Body of pancreas (tissue), 4 donors: ENCODE measurements at regions not wholly inside any gene's neighbourhood (a gene's known extent, or its start where the extent isn't known, plus 50 kb on each side); places are given as distances from the start of the nearest gene placed in this dataset.
"Not testable (repeated sequence)": the region's sequence is repeated elsewhere in the genome, so short reads cannot be mapped to it uniquely, and the experiment has no call there.

Experiments
- ATAC-seq: fragments of 150-250 bp; one replicate; pipeline ENCODE4 v1.9.1; 2016
- DNase-seq, 4 donors: peaks; one replicate each; pipeline ENCODE4 v3.0.0-alpha.2; 2019
- H3K27ac ChIP-seq, 4 donors: fragments of 200-600 bp; sonication (generic); 1 replicate in 3 of 4; 2 replicates in 1 of 4; pipeline versions ENCODE4 v1.5.1 to v1.6.1; 2016 to 2019; ENCODE audit warnings: mild to moderate bottlenecking in 1 of 4, mixed read lengths in 1 of 4, moderate library complexity in 1 of 4
- H3K27me3 ChIP-seq, 2 donors: fragments of 200-600 bp; sonication (generic); one replicate each; pipeline ENCODE4 v1.6.0; 2016; ENCODE audit warnings: mild to moderate bottlenecking in 1 of 2
- H3K36me3 ChIP-seq, 2 donors: fragments of 200-600 bp; sonication (generic); replicated peaks in 1 of 2; 2 replicates each; pipeline ENCODE4 v1.5.1; 2016; ENCODE audit warnings: low read depth in 2 of 2; ENCODE audit not compliant: insufficient read depth in 1 of 2
- H3K4me1 ChIP-seq: fragments of 200-600 bp; sonication (generic); one replicate; pipeline ENCODE4 v1.6.0; 2016
- H3K4me3 ChIP-seq, 2 donors: fragments of 200-600 bp; sonication (generic); 1 replicate in 1 of 2; 2 replicates in 1 of 2; pipeline ENCODE4 v1.5.1; 2016 to 2019
- H3K9me3 ChIP-seq, 3 donors: fragments of 200-600 bp; sonication (generic); 1 replicate in 2 of 3; 2 replicates in 1 of 3; pipeline ENCODE4 v1.5.1; 2016
- CTCF ChIP-seq, 7 experiments: fragments of 450-650 bp in 4 of 7; fragments of 200-600 bp in 3 of 7; sonication (generic) in 3 of 7; IDR thresholded peaks; one replicate each; pipeline ENCODE4 v1.5.1; 2016 to 2019; ENCODE audit warnings: antibody characterized with exemption in 7 of 7
- POLR2A ChIP-seq, 3 donors: fragments of 450-650 bp; IDR thresholded peaks; one replicate each; pipeline ENCODE4 v1.6.1; 2016; ENCODE audit warnings: antibody characterized with exemption in 3 of 3, mild to moderate bottlenecking in 2 of 3
- WGBS, 2 donors: methylation state at CpG; one replicate each; pipeline ENCODE4 v1.1.5; 2017; 5-methylcytosine and 5-hydroxymethylcytosine counted together
- intact Hi-C: fragments of 100-400 bp; cut with DNase I; formaldehyde crosslinking; loops from one replicate; pipeline ENCODE4 v1.15.1; 2023

- intact Hi-C loops, result no loop called here
- no peak overlapping the region for H3K27ac ChIP-seq
- H3K4me1 ChIP-seq, result no peaks in the 10 kb centered on the region
- WGBS, 2 donors, result 78 to 82% methylated on average over 25 to 32 of the region's 35 CpGs
- TF ChIP-seq CTCF (IDR thresholded peaks at IDR 0.05) (no peak), POLR2A (IDR thresholded peaks at IDR 0.05) (no peak)
- no peak overlapping the region for H3K4me3 ChIP-seq
- ATAC-seq, result no peak
- H3K9me3 ChIP-seq, result no peaks in the 10 kb centered on the region
- H3K36me3 ChIP-seq, result no peaks in the 10 kb centered on the region
- no peak for DNase-seq
- H3K27me3 ChIP-seq, result no peaks in the 10 kb centered on the region
Measured at GRCh38 chr16:87216148-87216840, 100.9 kb downstream of the C16orf95 start.

DNA sequence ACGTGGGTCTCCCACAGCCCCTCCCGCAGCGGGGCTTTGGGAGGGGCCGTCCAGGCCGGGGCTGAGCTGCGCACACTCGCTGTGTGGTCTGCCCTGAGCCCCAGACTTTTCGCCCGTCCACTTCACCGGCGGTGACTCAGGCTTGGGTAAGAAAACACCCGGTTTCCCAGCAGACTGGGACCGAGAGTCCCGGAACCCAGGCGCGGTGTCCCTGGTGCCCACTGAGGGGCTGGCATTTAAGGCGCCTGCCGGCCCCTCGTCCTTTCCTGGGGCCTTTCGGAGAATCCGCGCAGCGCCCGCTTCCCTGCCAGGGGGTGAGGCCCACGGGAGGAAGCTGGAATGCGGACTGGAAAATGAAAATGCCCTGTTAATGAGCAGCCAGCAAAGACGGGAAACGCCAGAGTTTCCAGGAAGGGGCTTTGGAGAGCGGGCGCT, 100.3 kb downstream of the C16orf95 start:
- Histone ChIP-seq H3K9me3 (no peaks in the 10 kb centered on the region), H3K27me3 (no peaks in the 10 kb centered on the region), H3K4me1 (no peaks in the 10 kb centered on the region), H3K36me3 (no peaks in the 10 kb centered on the region), H3K4me3 (no peak overlapping the region), H3K27ac (no peak overlapping the region)
- no peak for TF ChIP-seq CTCF (IDR thresholded peaks at IDR 0.05)
- TF ChIP-seq POLR2A (IDR thresholded peaks at IDR 0.05), result no peak
- ATAC-seq (no peak), DNase-seq (no peak)
- WGBS, 2 donors, result 67 to 77% methylated on average over 5 to 29 of the region's 30 CpGs
- intact Hi-C loops, result no loop called here

- ATAC-seq, H3K27me3 ChIP-seq, intact Hi-C loops, H3K36me3 ChIP-seq, H3K4me3 ChIP-seq, H3K27ac ChIP-seq, H3K9me3 ChIP-seq, DNase-seq, H3K4me1 ChIP-seq: not testable (repeated sequence)
- 86% methylated on average over 1 of the region's 22 CpGs; no CpG with 5 or more reads in 1 of the 2 donors for WGBS, 2 donors
Measured at GRCh38 chr16:87217802-87218201, 99.4 kb downstream of the C16orf95 start.

DNA sequence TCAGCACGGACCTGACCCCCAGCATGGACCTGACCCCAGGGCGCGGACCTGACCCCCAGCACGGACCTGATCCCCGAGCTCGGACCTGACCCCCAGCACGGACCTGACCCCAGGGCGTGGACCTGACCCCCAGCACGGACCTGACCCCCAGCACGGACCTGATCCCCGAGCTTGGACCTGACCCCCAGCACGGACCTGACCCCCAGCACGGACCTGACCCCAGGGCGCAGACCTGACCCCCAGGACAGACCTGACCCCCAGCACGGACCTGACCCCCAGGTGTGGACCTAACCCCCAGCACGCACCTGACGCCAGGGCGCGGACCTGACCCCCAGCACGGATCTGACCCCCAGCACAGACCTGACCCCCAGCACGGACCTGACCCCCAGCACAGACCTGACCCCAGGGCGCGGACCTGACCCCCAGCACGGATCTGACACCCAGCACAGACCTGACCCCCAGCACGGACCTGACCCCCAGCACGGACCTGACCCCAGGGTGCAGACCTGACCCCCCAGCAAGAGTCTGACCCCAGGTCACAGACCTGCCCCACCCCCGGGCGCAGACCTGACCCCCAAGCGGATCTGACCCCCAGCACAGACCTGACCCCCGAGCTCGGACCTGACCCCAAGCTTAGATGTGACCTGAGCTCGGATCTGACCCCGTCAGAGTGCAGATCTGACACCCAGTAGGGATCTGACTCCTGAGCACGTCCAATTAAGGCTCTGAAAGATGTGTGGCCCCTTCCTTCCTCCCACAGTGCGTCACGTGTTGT, 98.7 kb downstream of the C16orf95 start:
- ATAC-seq (no peak), DNase-seq (no peak)
- no peak overlapping the region for H3K4me3 ChIP-seq
- TF ChIP-seq POLR2A (IDR thresholded peaks at IDR 0.05) (no peak), CTCF (IDR thresholded peaks at IDR 0.05) (no peak)
- H3K9me3 ChIP-seq, result no peaks in the 10 kb centered on the region
- 68 to 88% methylated on average over 5 to 17 of the region's 36 CpGs for WGBS, 2 donors
- no peaks in the 10 kb centered on the region for H3K27me3 ChIP-seq
- intact Hi-C loops, result no loop called here
- no peak overlapping the region for H3K27ac ChIP-seq
- no peaks in the 10 kb centered on the region for H3K36me3 ChIP-seq
- no peaks in the 10 kb centered on the region for H3K4me1 ChIP-seq

DNA sequence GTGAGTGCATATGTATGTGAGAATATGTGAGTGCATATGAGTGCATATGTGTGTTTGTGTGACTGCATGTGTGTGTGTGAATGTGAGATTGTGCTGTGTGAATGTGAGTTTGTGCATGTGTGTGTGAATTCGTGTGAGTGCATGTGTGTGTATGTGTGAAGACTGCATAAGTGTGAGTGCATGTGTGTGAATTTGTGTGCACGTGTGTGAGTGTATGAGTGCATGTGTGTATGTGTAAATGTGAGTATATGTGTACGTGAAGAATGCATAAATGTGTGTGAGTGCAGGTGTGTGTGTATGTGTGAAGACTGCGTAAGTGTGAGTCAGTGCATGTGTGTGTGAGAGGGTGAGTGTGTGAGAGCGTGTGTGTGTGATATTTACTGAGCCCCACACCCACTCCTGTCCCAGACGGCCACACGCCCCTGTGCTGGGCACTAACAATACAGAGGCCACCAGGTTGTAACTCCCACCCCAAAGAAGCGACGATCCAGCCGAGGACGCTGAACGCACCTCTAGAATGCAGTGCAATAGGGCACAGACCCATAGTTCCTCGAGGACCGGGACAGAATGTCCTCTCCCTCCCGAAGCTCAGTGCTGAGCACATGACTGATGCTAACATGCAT, 97.8 kb downstream of the C16orf95 start:
- TF ChIP-seq CTCF (IDR thresholded peaks at IDR 0.05) (no peak), POLR2A (IDR thresholded peaks at IDR 0.05) (no peak)
- ATAC-seq, result no peak
- Histone ChIP-seq H3K27ac (no peak overlapping the region), H3K9me3 (no peaks in the 10 kb centered on the region), H3K27me3 (no peaks in the 10 kb centered on the region), H3K4me3 (no peak overlapping the region), H3K4me1 (no peaks in the 10 kb centered on the region), H3K36me3 (no peaks in the 10 kb centered on the region)
- 90% methylated on average over 12 to 15 of the region's 15 CpGs for WGBS, 2 donors
- intact Hi-C loops, result no loop called here
- DNase-seq, result no peak
